Stimulated activated CD4-positive, alpha-beta T cell treated with anti-CD3 and anti-CD28 coated beads, Interleukin-1b, Interleukin-23, amount 100 ng/mL, for 1 hour (primary cell): ENCODE measurements at regions not wholly inside any gene's neighbourhood (a gene's known extent, or its start where the extent isn't known, plus 50 kb on each side); places are given as distances from the start of the nearest gene placed in this dataset.

Source experiments
- DNase-seq, 2 donors: peaks; one replicate each; pipeline ENCODE4 v3.0.0-alpha.2; 2020; ENCODE audit warnings: low read depth in 2 of 2

GRCh38 chr11:43626798-43627197 is 53.7 kb upstream of the HSD17B12 start:
- DNase-seq: no peak
